Duodenal mucosa (tissue), 2 donors: ENCODE measurements at regions not wholly inside any gene's neighbourhood (a gene's known extent, or its start where the extent isn't known, plus 50 kb on each side); places are given as distances from the start of the nearest gene placed in this dataset.

Experiments used
- H3K27ac ChIP-seq: one replicate; pipeline ENCODE4 v1.7.0; 2013; ENCODE audit warnings: low read depth, low read length
- H3K27me3 ChIP-seq, 2 donors: one replicate each; pipeline ENCODE4 v1.7.0; 2013; ENCODE audit warnings: low read length in 2 of 2, control low read depth in 1 of 2; ENCODE audit not compliant: insufficient read depth in 2 of 2, control insufficient read depth in 1 of 2
- H3K36me3 ChIP-seq, 2 donors: one replicate each; pipeline ENCODE4 v1.7.0; 2013; ENCODE audit warnings: low read length in 2 of 2, control low read depth in 1 of 2; ENCODE audit not compliant: insufficient read depth in 2 of 2, control insufficient read depth in 1 of 2
- H3K4me1 ChIP-seq, 2 donors: one replicate each; pipeline ENCODE4 v1.7.0; 2013; ENCODE audit warnings: low read length in 2 of 2, control low read depth in 1 of 2; ENCODE audit not compliant: insufficient read depth in 2 of 2, control insufficient read depth in 1 of 2
- H3K4me3 ChIP-seq, 2 donors: one replicate each; pipeline ENCODE4 v1.7.0; 2013; ENCODE audit warnings: low read length in 2 of 2, low read depth in 1 of 2
- H3K9ac ChIP-seq, 2 donors: one replicate each; pipeline ENCODE4 v1.7.0; 2013; ENCODE audit warnings: low read length in 2 of 2, low read depth in 1 of 2
- H3K9me3 ChIP-seq, 2 donors: one replicate each; pipeline ENCODE4 v1.7.0; 2013; ENCODE audit warnings: low read length in 2 of 2, control low read depth in 1 of 2; ENCODE audit not compliant: control insufficient read depth in 1 of 2

DNA sequence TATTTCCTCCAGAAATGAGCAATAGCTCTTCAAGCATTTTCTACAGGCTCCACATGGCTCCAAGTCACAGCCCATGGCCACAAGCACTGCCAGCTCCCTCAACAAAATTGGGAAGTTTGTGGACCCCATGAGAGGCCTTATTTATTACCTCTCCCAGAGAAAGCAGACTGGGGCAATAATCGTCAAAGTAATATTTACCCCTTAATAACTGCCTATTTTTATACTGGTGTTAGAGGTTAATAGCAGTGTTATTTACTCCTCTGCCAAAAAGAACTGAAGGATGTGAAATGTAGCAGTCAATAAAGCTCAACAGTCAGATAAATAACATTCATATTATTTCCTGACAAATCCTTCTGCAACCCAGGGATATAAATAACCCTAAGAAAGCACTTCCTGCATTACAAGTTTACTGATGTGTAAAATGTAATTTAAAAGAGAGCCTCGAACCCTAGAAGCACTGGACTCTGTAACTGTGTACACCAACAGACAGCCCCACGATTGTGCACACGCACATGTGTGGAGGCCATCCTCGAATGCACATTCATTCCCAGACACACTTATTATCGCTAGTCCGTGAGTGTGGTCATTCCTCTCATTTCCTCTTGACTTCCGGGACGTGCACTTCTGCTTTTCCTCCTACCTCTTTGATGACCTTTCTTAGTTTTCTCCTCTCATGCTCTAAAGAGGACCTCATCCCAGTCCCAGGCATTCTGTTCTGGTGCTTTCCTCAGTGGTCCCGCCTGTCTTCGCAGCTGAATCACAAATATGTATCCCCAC lies 157.4 kb downstream of the EVX1 start:
- H3K9ac ChIP-seq: no peak overlapping the region
- no peak overlapping the region for H3K4me3 ChIP-seq
- no peaks in the 10 kb centered on the region for H3K9me3 ChIP-seq
- no peaks in the 10 kb centered on the region for H3K4me1 ChIP-seq
- no peaks in the 10 kb centered on the region for H3K36me3 ChIP-seq
- no peak overlapping the region for H3K27ac ChIP-seq
- no peaks in the 10 kb centered on the region for H3K27me3 ChIP-seq

DNA sequence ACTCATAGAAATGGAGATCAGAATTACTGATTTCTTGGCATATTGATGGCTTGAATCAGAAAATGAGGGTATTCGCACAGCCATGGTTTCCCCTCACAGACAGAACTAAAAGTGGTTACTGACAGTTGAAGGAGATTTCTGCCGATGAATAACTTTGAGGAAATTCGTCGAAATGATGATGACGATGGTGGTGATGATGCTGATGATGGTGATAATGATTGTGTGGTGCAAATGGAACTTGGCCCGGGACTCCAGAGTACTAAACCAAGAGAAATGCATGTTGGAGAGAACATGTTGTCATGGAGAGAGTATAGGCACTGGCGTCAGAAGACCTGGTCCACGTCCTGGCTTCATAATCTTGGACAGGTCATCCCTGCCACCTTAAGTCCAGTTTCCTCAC lies 163.2 kb downstream of the EVX1 start:
- Histone ChIP-seq H3K4me1 (no peaks in the 10 kb centered on the region), H3K27me3 (no peaks in the 10 kb centered on the region), H3K36me3 (no peaks in the 10 kb centered on the region), H3K9me3 (no peaks in the 10 kb centered on the region), H3K27ac (no peak overlapping the region), H3K9ac (no peak overlapping the region), H3K4me3 (no peak overlapping the region)

GRCh38 chr7:27409311-27409710 lies 166.7 kb downstream of the EVX1 start:
- no peak overlapping the region for H3K27ac ChIP-seq
- H3K36me3 ChIP-seq: no peaks in the 10 kb centered on the region
- no peaks in the 10 kb centered on the region for H3K27me3 ChIP-seq
- no peak overlapping the region for H3K9ac ChIP-seq
- H3K4me1 ChIP-seq: no peaks in the 10 kb centered on the region
- H3K9me3 ChIP-seq: no peaks in the 10 kb centered on the region
- no peak overlapping the region for H3K4me3 ChIP-seq

GRCh38 chr7:27409776-27410175 lies 167.2 kb downstream of the EVX1 start:
- H3K4me3 ChIP-seq: no peak overlapping the region
- H3K36me3 ChIP-seq: no peaks in the 10 kb centered on the region
- H3K4me1 ChIP-seq: no peaks in the 10 kb centered on the region
- no peak overlapping the region for H3K27ac ChIP-seq
- H3K27me3 ChIP-seq: no peaks in the 10 kb centered on the region
- no peak overlapping the region for H3K9ac ChIP-seq
- H3K9me3 ChIP-seq: no peaks in the 10 kb centered on the region

DNA sequence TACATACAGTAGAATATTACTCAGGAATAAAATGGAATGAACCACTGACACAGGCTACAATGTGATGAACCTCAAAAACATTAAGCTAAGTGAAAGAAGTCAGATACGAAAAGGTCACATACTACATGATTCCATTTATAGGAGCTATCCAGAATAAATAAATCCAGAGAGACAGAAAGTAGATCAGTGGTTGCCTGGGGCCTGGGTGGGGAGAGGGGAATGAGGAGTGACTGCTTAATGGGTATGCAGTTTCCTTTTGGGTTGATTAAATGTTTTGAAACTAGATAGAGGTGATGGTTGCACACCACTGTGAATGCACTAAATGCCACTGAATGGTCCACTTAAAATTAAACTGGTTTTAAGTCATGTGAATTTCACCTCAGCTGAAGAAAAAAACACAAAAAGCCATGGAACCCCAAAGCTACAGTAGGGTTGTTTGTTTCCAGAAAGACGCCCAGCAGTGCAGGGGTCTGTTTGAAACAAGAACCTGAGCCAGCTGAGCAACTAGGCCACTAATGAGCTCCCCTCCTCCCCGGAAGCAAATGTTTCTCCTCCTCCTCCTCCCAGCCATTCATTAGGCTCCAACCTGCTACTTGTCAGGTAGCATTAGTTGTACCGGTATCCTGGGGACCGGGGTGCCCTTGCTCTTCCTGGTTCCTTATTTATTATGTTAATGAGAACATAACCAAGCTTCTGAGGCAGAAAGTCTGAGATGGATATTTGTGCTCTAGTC lies 168.4 kb downstream of the EVX1 start:
- H3K4me1 ChIP-seq: no peaks in the 10 kb centered on the region
- H3K9ac ChIP-seq: no peak overlapping the region
- no peaks in the 10 kb centered on the region for H3K27me3 ChIP-seq
- H3K4me3 ChIP-seq: no peak overlapping the region
- no peaks in the 10 kb centered on the region for H3K9me3 ChIP-seq
- H3K36me3 ChIP-seq: no peaks in the 10 kb centered on the region
- H3K27ac ChIP-seq: no peak overlapping the region

DNA sequence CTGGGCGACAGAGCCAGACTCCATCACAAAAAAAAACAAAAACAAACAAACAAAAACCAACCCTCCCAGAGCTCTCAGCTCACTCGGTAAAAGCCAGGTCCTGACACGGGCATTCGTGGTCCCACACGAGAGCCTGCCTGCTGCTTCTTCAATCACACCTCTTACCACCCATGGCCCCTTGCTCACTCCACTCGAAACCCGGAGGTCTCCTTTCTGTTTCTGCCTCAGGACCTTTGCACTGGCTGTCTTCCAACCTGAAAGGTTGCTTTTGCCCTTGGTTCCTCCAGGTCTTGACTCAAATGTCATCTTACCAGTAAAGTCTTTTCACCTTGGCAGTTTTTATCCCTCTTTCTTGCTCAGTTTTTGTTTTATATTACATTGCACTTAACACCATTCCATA lies 169.6 kb downstream of the EVX1 start:
- Histone ChIP-seq H3K9me3 (no peaks in the 10 kb centered on the region), H3K4me3 (no peak overlapping the region), H3K9ac (no peak overlapping the region), H3K4me1 (no peaks in the 10 kb centered on the region), H3K36me3 (no peaks in the 10 kb centered on the region), H3K27ac (no peak overlapping the region), H3K27me3 (no peaks in the 10 kb centered on the region)

- H3K4me1 ChIP-seq: peaks cover 20 to 30% of the 10 kb centered on the region in 2 donors
- H3K9me3 ChIP-seq: no peaks in the 10 kb centered on the region
- no peak overlapping the region for H3K27ac ChIP-seq
- no peak overlapping the region for H3K9ac ChIP-seq
- H3K4me3 ChIP-seq: no peak overlapping the region
- no peaks in the 10 kb centered on the region for H3K27me3 ChIP-seq
- H3K36me3 ChIP-seq: no peaks in the 10 kb centered on the region
Observed at GRCh38 chr7:27418541-27418940, 175.9 kb downstream of the EVX1 start.

- Histone ChIP-seq H3K4me1 (peaks cover 31 to 41% of the 10 kb centered on the region in 2 donors), H3K9me3 (no peaks in the 10 kb centered on the region), H3K36me3 (no peaks in the 10 kb centered on the region), H3K4me3 (peak overlapping the region in 1 of 2 donors; percentile 3), H3K27me3 (no peaks in the 10 kb centered on the region), H3K27ac (no peak overlapping the region), H3K9ac (no peak overlapping the region)
Observed at GRCh38 chr7:27419581-27420177, 177.1 kb downstream of the EVX1 start.

DNA sequence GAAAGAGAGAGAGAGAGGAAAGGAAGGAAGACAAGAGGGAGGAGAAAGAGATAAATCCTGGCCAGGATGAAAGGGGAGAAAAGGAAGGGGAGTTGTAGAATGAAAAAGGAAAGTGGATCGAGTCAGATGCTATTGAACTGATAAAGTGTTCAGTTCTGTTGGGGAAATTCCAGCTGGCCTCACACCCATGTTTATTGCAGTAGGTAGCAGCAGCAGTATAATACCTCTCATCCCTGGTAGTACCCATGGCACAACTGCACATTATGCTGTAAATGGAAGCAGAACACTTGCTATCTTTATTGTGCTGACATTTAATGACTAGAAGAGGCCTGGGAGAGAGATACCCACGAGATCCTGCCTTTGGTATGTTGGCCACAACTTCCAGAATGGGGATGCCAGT lies 178.1 kb downstream of the EVX1 start:
- Histone ChIP-seq H3K9ac (no peak overlapping the region), H3K36me3 (no peaks in the 10 kb centered on the region), H3K27ac (no peak overlapping the region), H3K27me3 (no peaks in the 10 kb centered on the region), H3K9me3 (no peaks in the 10 kb centered on the region), H3K4me1 (peaks cover 36 to 49% of the 10 kb centered on the region in 2 donors), H3K4me3 (no peak overlapping the region)

DNA sequence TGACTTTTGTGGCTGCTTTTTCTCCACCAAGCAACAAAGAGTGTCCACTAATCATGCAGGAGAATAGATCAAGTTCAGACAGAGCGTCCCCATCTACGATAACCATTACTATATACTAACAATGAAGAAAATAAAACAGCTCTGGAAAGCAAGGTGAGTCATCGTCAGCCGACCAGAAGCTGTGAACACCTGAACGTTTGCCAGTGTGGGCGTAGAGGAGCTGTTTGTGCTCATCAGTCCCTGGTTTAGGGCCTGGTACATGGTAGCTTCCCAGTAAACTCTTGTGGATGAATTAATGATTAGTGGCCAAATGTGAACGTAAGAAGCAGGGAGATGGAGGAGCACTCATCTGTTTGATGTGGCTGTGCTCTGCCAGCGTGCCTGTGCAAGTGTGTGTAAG lies 180.7 kb downstream of the EVX1 start:
- Histone ChIP-seq H3K27ac (no peak overlapping the region), H3K27me3 (no peaks in the 10 kb centered on the region), H3K36me3 (no peaks in the 10 kb centered on the region), H3K4me1 (peaks cover 36 to 49% of the 10 kb centered on the region in 2 donors), H3K4me3 (no peak overlapping the region), H3K9me3 (no peaks in the 10 kb centered on the region), H3K9ac (no peak overlapping the region)
